ENCODE measurements at regions not wholly inside any gene's neighbourhood (a gene's known extent, or its start where the extent isn't known, plus 50 kb on each side); places are given as distances from the start of the nearest gene placed in this dataset.
"Not testable (repeated sequence)": the region's sequence is repeated elsewhere in the genome, so short reads cannot be mapped to it uniquely, and the experiment has no call there.

GRCh38 chr7:41567031-41567730 is 135.7 kb downstream of the INHBA start:
- DNase-seq = no peak
- no peaks in the 10 kb centered on the region for H3K9me3 ChIP-seq
- TF ChIP-seq CTCF (IDR thresholded peaks at IDR 0.05) (no peak), EP300 (IDR thresholded peaks at IDR 0.05; ENCODE audit: low read depth) (no peak)
- no peaks in the 10 kb centered on the region for H3K4me1 ChIP-seq
- H3K4me3 ChIP-seq = no peak overlapping the region
- 38% methylated on average over 1 of the region's 1 CpG; no CpG with 5 or more reads in 1 of the 2 donors for WGBS, 2 donors (ENCODE audit: low coverage in 1 of 2)
- in situ Hi-C loops (cut with MboI; ENCODE audit: low pct_ligation_motif_present in 1 of 4, low pct_unique_long_range_greater_than_20kb in 1 of 4, low sequenced_read_pairs in 3 of 4) = no loop called here
- no peaks in the 10 kb centered on the region for H3K36me3 ChIP-seq
- intact Hi-C loops (cut with DNase I; ENCODE audit: low total_unique reads) = no loop called here
- no peak overlapping the region for H3K27ac ChIP-seq
- H3K27me3 ChIP-seq = no peaks in the 10 kb centered on the region

GRCh38 chr7:41566581-41566980 is 136.3 kb downstream of the INHBA start:
- no peak for TF ChIP-seq POLR2A (IDR thresholded peaks at IDR 0.05)
- H3K4me1 ChIP-seq = no peaks in the 10 kb centered on the region
- no peaks in the 10 kb centered on the region for H3K36me3 ChIP-seq
- DNase-seq = no peak
- WGBS, 2 donors (ENCODE audit: low coverage in 1 of 2) = 80 to 94% methylated on average over 3 to 4 of the region's 4 CpGs
- in situ Hi-C loops (cut with MboI; ENCODE audit: low pct_ligation_motif_present in 1 of 4, low pct_unique_long_range_greater_than_20kb in 1 of 4, low sequenced_read_pairs in 3 of 4) (no loop called here), intact Hi-C loops (cut with DNase I; ENCODE audit: low total_unique reads) (no loop called here)
- H3K9me3 ChIP-seq = no peaks in the 10 kb centered on the region
- H3K27ac ChIP-seq = no peak overlapping the region
- H3K27me3 ChIP-seq = no peaks in the 10 kb centered on the region
- H3K4me3 ChIP-seq = no peak overlapping the region

GRCh38 chr7:41565655-41566054 is 137.2 kb downstream of the INHBA start:
- Histone ChIP-seq H3K36me3 (no peaks in the 10 kb centered on the region), H3K9me3 (no peaks in the 10 kb centered on the region), H3K27me3 (no peaks in the 10 kb centered on the region), H3K4me1 (no peaks in the 10 kb centered on the region), H3K27ac (no peak overlapping the region), H3K4me3 (no peak overlapping the region)
- no peak for DNase-seq
- intact Hi-C loops (cut with DNase I; ENCODE audit: low total_unique reads) (no loop called here), in situ Hi-C loops (cut with MboI; ENCODE audit: low pct_ligation_motif_present in 1 of 4, low pct_unique_long_range_greater_than_20kb in 1 of 4, low sequenced_read_pairs in 3 of 4) (no loop called here)
- no peak for TF ChIP-seq CTCF (IDR thresholded peaks at IDR 0.05)
- TF ChIP-seq EP300 (IDR thresholded peaks at IDR 0.05; ENCODE audit: low read depth) = no peak
- no peak for TF ChIP-seq POLR2AphosphoS5 (IDR thresholded peaks at IDR 0.05)
- TF ChIP-seq POLR2A (IDR thresholded peaks at IDR 0.05) = no peak
- WGBS, 2 donors (ENCODE audit: low coverage in 1 of 2) = 83% methylated on average over 4 of the region's 4 CpGs; no CpG with 5 or more reads in 1 of the 2 donors

- Histone ChIP-seq H3K4me3 (no peak overlapping the region), H3K27me3 (no peaks in the 10 kb centered on the region), H3K9me3 (no peaks in the 10 kb centered on the region), H3K36me3 (no peaks in the 10 kb centered on the region), H3K27ac (no peak overlapping the region), H3K4me1 (no peaks in the 10 kb centered on the region)
- no peak for DNase-seq
- WGBS, 2 donors (ENCODE audit: low coverage in 1 of 2) = 69 to 88% methylated on average over 3 of the region's 3 CpGs
- intact Hi-C loops (cut with DNase I; ENCODE audit: low total_unique reads) (no loop called here), in situ Hi-C loops (cut with MboI; ENCODE audit: low pct_ligation_motif_present in 1 of 4, low pct_unique_long_range_greater_than_20kb in 1 of 4, low sequenced_read_pairs in 3 of 4) (no loop called here)
- TF ChIP-seq CTCF (IDR thresholded peaks at IDR 0.05) (no peak), EP300 (IDR thresholded peaks at IDR 0.05; ENCODE audit: low read depth) (no peak), POLR2A (IDR thresholded peaks at IDR 0.05) (no peak), POLR2AphosphoS5 (IDR thresholded peaks at IDR 0.05) (no peak)
These were observed 143.5 kb downstream of the INHBA start for GRCh38 chr7:41559426-41559825.

- no peak for DNase-seq
- Histone ChIP-seq H3K4me1 (no peaks in the 10 kb centered on the region), H3K36me3 (no peaks in the 10 kb centered on the region), H3K9me3 (no peaks in the 10 kb centered on the region), H3K27me3 (no peaks in the 10 kb centered on the region), H3K27ac (no peak overlapping the region), H3K4me3 (no peak overlapping the region)
- TF ChIP-seq POLR2A (IDR thresholded peaks at IDR 0.05) = no peak
- no peak for TF ChIP-seq CTCF (IDR thresholded peaks at IDR 0.05)
- no peak for TF ChIP-seq EP300 (IDR thresholded peaks at IDR 0.05; ENCODE audit: low read depth)
- TF ChIP-seq POLR2AphosphoS5 (IDR thresholded peaks at IDR 0.05) = no peak
- intact Hi-C loops (cut with DNase I; ENCODE audit: low total_unique reads) = no loop called here
- in situ Hi-C loops (cut with MboI; ENCODE audit: low pct_ligation_motif_present in 1 of 4, low pct_unique_long_range_greater_than_20kb in 1 of 4, low sequenced_read_pairs in 3 of 4) = no loop called here
These were observed 148.4 kb downstream of the INHBA start for GRCh38 chr7:41554481-41554880.

GRCh38 chr7:41550046-41550445 is 152.8 kb downstream of the INHBA start:
- H3K4me1 ChIP-seq; in situ Hi-C loops (cut with MboI; ENCODE audit: low pct_ligation_motif_present in 1 of 4, low pct_unique_long_range_greater_than_20kb in 1 of 4, low sequenced_read_pairs in 3 of 4); H3K27ac ChIP-seq; H3K36me3 ChIP-seq; H3K4me3 ChIP-seq; intact Hi-C loops (cut with DNase I; ENCODE audit: low total_unique reads); DNase-seq; H3K27me3 ChIP-seq; H3K9me3 ChIP-seq: not testable (repeated sequence)
